Prostate gland (tissue), 2 donors: ENCODE measurements at regions not wholly inside any gene's neighbourhood (a gene's known extent, or its start where the extent isn't known, plus 50 kb on each side); places are given as distances from the start of the nearest gene placed in this dataset.
"Not testable (repeated sequence)": the region's sequence is repeated elsewhere in the genome, so short reads cannot be mapped to it uniquely, and the experiment has no call there.

Source experiments
- POLR2A ChIP-seq: fragments of 450-650 bp; IDR thresholded peaks from one replicate; pipeline ENCODE4 v1.6.1; 2016; ENCODE audit warnings: antibody characterized with exemption, mild to moderate bottlenecking
- POLR2AphosphoS5 ChIP-seq: sonication (generic); formaldehyde crosslinking; IDR thresholded peaks from one replicate; pipeline ENCODE4 v1.6.1; 2017; ENCODE audit warnings: antibody characterized with exemption
- TF ChIP-seq, protein P1 (sequence below), 4 experiments: fragments of 200-600 bp in 2 of 4; fragments of 450-650 bp in 2 of 4; sonication (generic) in 2 of 4; IDR thresholded peaks; 1 replicate in 3 of 4; 2 replicates in 1 of 4; pipeline ENCODE4 v1.5.1; 2016 to 2019; ENCODE audit warnings: antibody characterized with exemption in 4 of 4, mild to moderate bottlenecking in 2 of 4, moderate library complexity in 2 of 4

DNA sequence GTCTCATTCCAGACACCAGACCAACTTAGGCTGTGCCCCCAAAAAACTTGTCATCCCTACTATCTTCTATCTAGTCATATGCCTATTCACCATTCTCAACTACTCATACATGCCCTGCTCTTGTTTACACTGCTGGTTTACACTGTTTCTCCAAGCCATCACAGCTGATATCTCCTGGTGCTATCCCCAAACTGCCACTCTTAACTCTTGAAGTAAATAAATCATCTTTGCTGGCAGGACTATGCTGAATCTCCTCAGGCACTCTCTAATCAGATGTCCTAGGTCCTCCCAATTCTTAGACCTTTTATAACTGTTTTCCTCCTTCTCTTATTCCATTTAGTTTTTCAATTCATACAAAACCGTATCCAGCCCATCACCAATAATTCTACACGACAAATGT lies 81.9 kb downstream of the EBNA1BP2 start:
- TF ChIP-seq POLR2AphosphoS5, POLR2A: not testable (repeated sequence)
- TF ChIP-seq, protein P1, sequence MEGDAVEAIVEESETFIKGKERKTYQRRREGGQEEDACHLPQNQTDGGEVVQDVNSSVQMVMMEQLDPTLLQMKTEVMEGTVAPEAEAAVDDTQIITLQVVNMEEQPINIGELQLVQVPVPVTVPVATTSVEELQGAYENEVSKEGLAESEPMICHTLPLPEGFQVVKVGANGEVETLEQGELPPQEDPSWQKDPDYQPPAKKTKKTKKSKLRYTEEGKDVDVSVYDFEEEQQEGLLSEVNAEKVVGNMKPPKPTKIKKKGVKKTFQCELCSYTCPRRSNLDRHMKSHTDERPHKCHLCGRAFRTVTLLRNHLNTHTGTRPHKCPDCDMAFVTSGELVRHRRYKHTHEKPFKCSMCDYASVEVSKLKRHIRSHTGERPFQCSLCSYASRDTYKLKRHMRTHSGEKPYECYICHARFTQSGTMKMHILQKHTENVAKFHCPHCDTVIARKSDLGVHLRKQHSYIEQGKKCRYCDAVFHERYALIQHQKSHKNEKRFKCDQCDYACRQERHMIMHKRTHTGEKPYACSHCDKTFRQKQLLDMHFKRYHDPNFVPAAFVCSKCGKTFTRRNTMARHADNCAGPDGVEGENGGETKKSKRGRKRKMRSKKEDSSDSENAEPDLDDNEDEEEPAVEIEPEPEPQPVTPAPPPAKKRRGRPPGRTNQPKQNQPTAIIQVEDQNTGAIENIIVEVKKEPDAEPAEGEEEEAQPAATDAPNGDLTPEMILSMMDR (IDR thresholded peaks at IDR 0.05) = not testable (repeated sequence)
